B cell (primary cell): ENCODE measurements at regions not wholly inside any gene's neighbourhood (a gene's known extent, or its start where the extent isn't known, plus 50 kb on each side); places are given as distances from the start of the nearest gene placed in this dataset.

Experiments used
- ATAC-seq: fragments of 200-7000 bp; cut with Tn5 transposase; one replicate; pipeline ENCODE4 v1.10.0; 2021; ENCODE audit warnings: low read depth, mild to moderate bottlenecking, moderate number of reproducible peaks, moderate library complexity
- CTCF ChIA-PET: fragments of 350-600 bp; sonication (Branson Sonifier 250); formaldehyde crosslinking; loops from one replicate; lab custom pipeline; 2021; ENCODE audit warnings: antibody characterized with exemption, inconsistent platforms; lab: Charles Lee
- POLR2A ChIA-PET: fragments of 350-600 bp; sonication (Branson Sonifier 250); formaldehyde crosslinking; loops from one replicate; lab custom pipeline; 2021; ENCODE audit warnings: antibody characterized with exemption; lab: Charles Lee
- DNase-seq: peaks from one replicate; pipeline ENCODE4 v3.0.0; 2013
- H2AFZ ChIP-seq: 2 replicates; pipeline ENCODE4 v1.6.1; 2012; ENCODE audit warnings: mild to moderate bottlenecking, low read depth, low read length; ENCODE audit not compliant: insufficient read depth, poor library complexity, severe bottlenecking
- H3K27ac ChIP-seq, 2 donors: 1 replicate in 1 of 2; 2 replicates in 1 of 2; pipeline ENCODE4 v1.5.1; 2012 to 2013; ENCODE audit warnings: low read length in 2 of 2, mild to moderate bottlenecking in 2 of 2, moderate library complexity in 1 of 2
- H3K27me3 ChIP-seq, 4 experiments: fragments of 200-600 bp in 1 of 4; sonication (generic) in 1 of 4; replicated peaks in 1 of 4; 1 replicate in 2 of 4; 2 replicates in 2 of 4; pipeline versions ENCODE4 v1.6.1 to v1.7.0; 2013 to 2016; ENCODE audit warnings: low read length in 3 of 4, mild to moderate bottlenecking in 2 of 4, mixed read lengths in 1 of 4, moderate library complexity in 1 of 4; ENCODE audit not compliant: insufficient read depth in 4 of 4, control insufficient read depth in 3 of 4; ENCODE audit errors: control extremely low read depth in 1 of 4
- H3K36me3 ChIP-seq, 2 experiments: replicated peaks in 1 of 2; 1 replicate in 1 of 2; 2 replicates in 1 of 2; pipeline versions ENCODE4 v1.6.1 to v1.7.1; 2013; ENCODE audit warnings: low read length in 1 of 2; ENCODE audit not compliant: insufficient read depth in 2 of 2, control insufficient read depth in 1 of 2; ENCODE audit errors: control extremely low read depth in 1 of 2, extremely low read depth in 1 of 2
- H3K4me1 ChIP-seq, 2 donors: fragments of 200-600 bp in 1 of 2; sonication (generic) in 1 of 2; 1 replicate in 1 of 2; 2 replicates in 1 of 2; pipeline versions ENCODE4 v1.5.1 to v1.6.1; 2013 to 2017; ENCODE audit warnings: low read length in 2 of 2; ENCODE audit not compliant: control insufficient read depth in 2 of 2, insufficient read depth in 2 of 2
- H3K4me2 ChIP-seq: replicated peaks from 2 replicates; pipeline ENCODE3; 2012; ENCODE audit warnings: mild to moderate bottlenecking, low read depth, low read length; ENCODE audit not compliant: poor library complexity, severe bottlenecking
- H3K4me3 ChIP-seq, 5 experiments: fragments of 200-600 bp in 1 of 5; sonication (generic) in 1 of 5; 1 replicate in 3 of 5; 2 replicates in 2 of 5; pipeline versions ENCODE4 v1.5.1 to v1.7.0; 2011 to 2016; ENCODE audit warnings: low read length in 4 of 5, mild to moderate bottlenecking in 4 of 5, low read depth in 2 of 5, control low read depth in 1 of 5, moderate library complexity in 1 of 5; ENCODE audit not compliant: insufficient read depth in 1 of 5; ENCODE audit errors: control extremely low read depth in 1 of 5, extremely low read depth in 1 of 5
- H3K79me2 ChIP-seq: fragments of 200-600 bp; sonication (generic); one replicate; pipeline ENCODE4 v1.6.0; 2016; ENCODE audit warnings: low read length; ENCODE audit not compliant: control insufficient read depth, insufficient read depth
- H3K9ac ChIP-seq: fragments of 200-600 bp; sonication (generic); 2 replicates; pipeline ENCODE4 v1.6.1; 2017; ENCODE audit warnings: mild to moderate bottlenecking, low read length, moderate library complexity
- H3K9me3 ChIP-seq, 3 donors: one replicate each; pipeline versions ENCODE4 v1.6.1 to v1.7.1; 2013; ENCODE audit warnings: low read length in 2 of 3; ENCODE audit not compliant: control insufficient read depth in 2 of 3, insufficient read depth in 1 of 3; ENCODE audit errors: control extremely low read depth in 1 of 3
- H4K20me1 ChIP-seq: 2 replicates; pipeline ENCODE4 v1.6.0; 2012; ENCODE audit warnings: mild to moderate bottlenecking, low read length; ENCODE audit not compliant: insufficient read depth, control insufficient read depth, poor library complexity, severe bottlenecking
- H3K27ac Mint-ChIP-seq: one replicate; pipeline ENCODE4 v1.8.0; 2021; ENCODE audit warnings: mixed read lengths
- H3K27me3 Mint-ChIP-seq: one replicate; pipeline ENCODE4 v1.8.0; 2021; ENCODE audit warnings: mixed read lengths
- H3K4me1 Mint-ChIP-seq: one replicate; pipeline ENCODE4 v1.8.0; 2021; ENCODE audit warnings: mixed read lengths
- H3K4me3 Mint-ChIP-seq: one replicate; pipeline ENCODE4 v1.8.0; 2021; ENCODE audit warnings: mixed read lengths
- H3K9me3 Mint-ChIP-seq: one replicate; pipeline ENCODE4 v1.8.0; 2022; ENCODE audit warnings: mixed read lengths; ENCODE audit not compliant: insufficient read depth
- EZH2 ChIP-seq: IDR thresholded peaks from 2 replicates; pipeline ENCODE4 v1.6.1; 2012; ENCODE audit warnings: borderline replicate concordance, low read depth, mild to moderate bottlenecking, moderate library complexity, low read length; ENCODE audit not compliant: insufficient read depth, poor library complexity, severe bottlenecking
- WGBS: methylation state at CpG from one replicate; pipeline ENCODE4 v1.1.5; 2013; ENCODE audit warnings: missing lambda C conversion rate; ENCODE audit not compliant: insufficient coverage; 5-methylcytosine and 5-hydroxymethylcytosine counted together
- intact Hi-C: fragments of 100-400 bp; cut with micrococcal nuclease; formaldehyde crosslinking; loops from one replicate; pipeline ENCODE4 v1.10.0; 2022
- TF ChIP-seq, protein P1 (sequence below): fragments of 200-600 bp; IDR thresholded peaks from one replicate; pipeline ENCODE4 v1.8.0; 2022; ENCODE audit warnings: antibody characterized with exemption, mild to moderate bottlenecking

DNA sequence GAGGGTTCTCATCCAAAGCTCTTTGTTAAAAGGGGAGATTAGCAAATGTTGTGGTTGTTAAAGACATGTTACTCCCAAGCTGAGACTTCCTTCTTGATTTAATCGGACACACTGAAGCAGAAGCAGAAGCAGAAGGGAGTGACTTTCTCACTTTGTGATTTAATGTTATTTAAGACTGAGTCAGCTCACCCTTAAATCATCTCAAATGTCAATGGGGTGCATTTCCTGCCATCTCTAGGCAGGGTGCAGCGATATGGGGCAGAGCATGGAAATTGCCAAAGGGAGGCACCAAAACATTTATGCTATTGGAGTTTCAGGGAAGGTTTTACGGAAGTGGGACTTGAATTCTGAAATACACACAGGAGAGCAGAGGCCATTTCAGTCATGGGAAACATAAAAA lies 283.6 kb downstream of the ABCC12 start:
- Mint-ChIP-seq H3K9me3 (no peaks in the 10 kb centered on the region), H3K27ac (no peak overlapping the region), H3K4me3 (no peak overlapping the region), H3K4me1 (no peaks in the 10 kb centered on the region), H3K27me3 (peaks cover 8% of the 10 kb centered on the region)
- Histone ChIP-seq H3K27ac (no peak overlapping the region), H3K79me2 (no peaks in the 10 kb centered on the region), H4K20me1 (no peaks in the 10 kb centered on the region), H2AFZ (no peak overlapping the region), H3K36me3 (no peaks in the 10 kb centered on the region), H3K9ac (no peak overlapping the region), H3K4me3 (no peak overlapping the region), H3K27me3 (no peaks in the 10 kb centered on the region), H3K4me1 (no peaks in the 10 kb centered on the region), H3K4me2 (no peak overlapping the region), H3K9me3 (peaks cover 0 to 15% (median 0%) of the 10 kb centered on the region in 3 donors)
- ChIA-PET CTCF (no interaction called here), POLR2A (no interaction called here)
- TF ChIP-seq, protein P1, sequence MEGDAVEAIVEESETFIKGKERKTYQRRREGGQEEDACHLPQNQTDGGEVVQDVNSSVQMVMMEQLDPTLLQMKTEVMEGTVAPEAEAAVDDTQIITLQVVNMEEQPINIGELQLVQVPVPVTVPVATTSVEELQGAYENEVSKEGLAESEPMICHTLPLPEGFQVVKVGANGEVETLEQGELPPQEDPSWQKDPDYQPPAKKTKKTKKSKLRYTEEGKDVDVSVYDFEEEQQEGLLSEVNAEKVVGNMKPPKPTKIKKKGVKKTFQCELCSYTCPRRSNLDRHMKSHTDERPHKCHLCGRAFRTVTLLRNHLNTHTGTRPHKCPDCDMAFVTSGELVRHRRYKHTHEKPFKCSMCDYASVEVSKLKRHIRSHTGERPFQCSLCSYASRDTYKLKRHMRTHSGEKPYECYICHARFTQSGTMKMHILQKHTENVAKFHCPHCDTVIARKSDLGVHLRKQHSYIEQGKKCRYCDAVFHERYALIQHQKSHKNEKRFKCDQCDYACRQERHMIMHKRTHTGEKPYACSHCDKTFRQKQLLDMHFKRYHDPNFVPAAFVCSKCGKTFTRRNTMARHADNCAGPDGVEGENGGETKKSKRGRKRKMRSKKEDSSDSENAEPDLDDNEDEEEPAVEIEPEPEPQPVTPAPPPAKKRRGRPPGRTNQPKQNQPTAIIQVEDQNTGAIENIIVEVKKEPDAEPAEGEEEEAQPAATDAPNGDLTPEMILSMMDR = no peak
- TF ChIP-seq EZH2 = no peak
- intact Hi-C loops = no loop called here
- no peak for DNase-seq
- ATAC-seq = no peak
- 48% methylated on average over 3 of the region's 3 CpGs for WGBS

DNA sequence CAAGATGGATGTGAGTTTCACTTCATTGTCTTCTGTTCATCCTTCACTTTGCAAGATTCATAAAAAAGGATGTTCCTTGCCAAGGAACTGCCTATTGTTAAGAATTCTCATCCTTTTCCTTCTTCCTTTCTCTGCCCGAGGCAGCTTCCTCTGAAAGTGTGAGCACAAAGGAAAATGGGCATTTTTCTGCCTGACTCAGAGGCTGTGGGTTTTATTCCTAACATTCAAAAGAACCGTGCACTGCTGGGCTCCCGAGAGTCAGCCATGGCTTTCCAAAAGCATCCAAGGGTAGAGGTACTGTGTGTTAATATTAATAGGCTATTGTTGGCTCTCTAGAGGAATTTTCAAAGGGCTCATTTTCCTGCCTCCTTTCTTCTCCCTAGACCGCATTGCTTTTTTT lies 289.4 kb downstream of the ABCC12 start:
- CTCF ChIA-PET = no interaction called here
- POLR2A ChIA-PET = no interaction called here

More for the DNA sequence above, 289.4 kb downstream of the ABCC12 start:
- H3K27ac ChIP-seq = no peak overlapping the region
- Mint-ChIP-seq H3K4me3 (no peak overlapping the region), H3K9me3 (no peaks in the 10 kb centered on the region), H3K4me1 (no peaks in the 10 kb centered on the region), H3K27ac (no peak overlapping the region), H3K27me3 (peaks cover 21% of the 10 kb centered on the region)
- H3K4me1 ChIP-seq = no peaks in the 10 kb centered on the region
- no peak for ATAC-seq
- no peak for TF ChIP-seq EZH2
- TF ChIP-seq, protein P1 = no peak
- no peak for DNase-seq
- H3K9me3 ChIP-seq = peaks cover 0 to 13% (median 0%) of the 10 kb centered on the region in 3 donors
- no peaks in the 10 kb centered on the region for H3K36me3 ChIP-seq
- no peak overlapping the region for H2AFZ ChIP-seq
- H3K4me2 ChIP-seq = no peak overlapping the region
- intact Hi-C loops = no loop called here
- no peak overlapping the region for H3K9ac ChIP-seq
- H3K27me3 ChIP-seq = peaks cover 0 to 12% (median 0%) of the 10 kb centered on the region in 4 experiments
- no peak overlapping the region for H3K4me3 ChIP-seq
- H3K79me2 ChIP-seq = no peaks in the 10 kb centered on the region
- no peaks in the 10 kb centered on the region for H4K20me1 ChIP-seq
- no CpG with 5 or more reads among the region's 4 CpGs for WGBS
